A673 (cell line): ENCODE measurements at regions not wholly inside any gene's neighbourhood (a gene's known extent, or its start where the extent isn't known, plus 50 kb on each side); places are given as distances from the start of the nearest gene placed in this dataset.

Experiments
- CTCF ChIP-seq: fragments of 300-800, 200-600 bp; sonication (generic); conservative IDR thresholded peaks from 2 replicates; pipeline ENCODE4 v1.5.1; 2017; ENCODE audit warnings: low read depth, mild to moderate bottlenecking, antibody characterized with exemption, low read length, moderate library complexity, mixed read lengths
- EZH2 ChIP-seq: fragments of 200-600 bp; sonication (generic); IDR thresholded peaks from 2 replicates; pipeline ENCODE4 v1.6.1; 2017; ENCODE audit warnings: borderline replicate concordance, low read depth, mild to moderate bottlenecking, mixed read lengths, antibody characterized with exemption, low read length; ENCODE audit not compliant: poor library complexity, severe bottlenecking

GRCh38 chrX:42442745-42443144, 335.2 kb downstream of the PPP1R2C start:
- no peak for TF ChIP-seq CTCF
- TF ChIP-seq EZH2 = no peak
